CD4-positive, alpha-beta T cell treated with Interleukin-12 subunit alpha and Interleukin-12 subunit beta, for 1 hour (primary cell): ENCODE measurements at regions not wholly inside any gene's neighbourhood (a gene's known extent, or its start where the extent isn't known, plus 50 kb on each side); places are given as distances from the start of the nearest gene placed in this dataset.
A peak's percentile ranks its signal among the peaks of the same experiment; 100 is the strongest.
"Not testable (repeated sequence)": the region's sequence is repeated elsewhere in the genome, so short reads cannot be mapped to it uniquely, and the experiment has no call there.

Source experiments
- DNase-seq: peaks from one replicate; pipeline ENCODE4 v3.0.0-alpha.2; 2020

DNA sequence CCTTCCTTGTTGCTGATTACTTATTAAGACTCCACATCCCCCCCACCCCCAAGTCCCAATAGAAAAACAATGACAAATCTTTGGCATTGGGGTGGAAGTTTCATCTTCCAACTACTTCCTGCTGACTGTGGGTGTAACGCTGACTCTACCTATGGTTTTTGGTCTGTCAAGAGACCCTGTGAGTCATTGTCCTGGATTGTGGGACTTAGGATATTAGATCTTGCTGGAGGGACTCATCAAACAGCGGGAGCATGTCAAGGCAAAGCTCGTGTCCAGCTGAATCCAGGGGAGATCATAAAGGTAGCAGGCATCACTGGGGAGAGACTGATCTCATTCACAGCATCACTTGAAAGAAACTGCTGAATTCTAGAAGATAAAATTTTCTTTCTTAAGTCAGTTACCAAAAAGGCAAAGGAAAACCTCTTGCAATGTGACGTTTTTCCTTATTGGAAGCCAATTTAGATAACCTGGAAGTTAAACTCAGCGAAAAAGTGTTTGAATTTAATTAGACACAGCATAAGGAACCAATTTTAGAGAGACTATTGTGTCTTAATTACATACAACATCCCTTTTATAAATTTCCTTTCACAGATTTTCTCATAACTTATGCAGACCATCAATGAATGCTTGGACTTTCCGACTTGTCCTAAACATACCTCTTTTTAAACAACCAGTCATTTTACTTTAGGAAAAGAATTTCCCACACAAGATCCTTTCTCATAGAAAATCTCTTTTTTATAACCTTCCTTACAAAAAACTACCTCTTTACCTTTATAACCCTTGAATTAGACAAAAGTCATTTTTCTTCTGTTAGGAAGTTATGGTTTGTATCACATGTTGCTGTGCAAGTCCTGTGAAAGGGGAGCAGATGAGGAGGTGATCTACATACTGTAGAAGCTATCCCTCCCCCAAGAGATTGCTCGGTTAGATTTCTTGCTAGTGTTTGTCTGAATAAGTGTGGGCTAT, 94.6 kb upstream of the SCAF11 start:
- no peak for DNase-seq

DNA sequence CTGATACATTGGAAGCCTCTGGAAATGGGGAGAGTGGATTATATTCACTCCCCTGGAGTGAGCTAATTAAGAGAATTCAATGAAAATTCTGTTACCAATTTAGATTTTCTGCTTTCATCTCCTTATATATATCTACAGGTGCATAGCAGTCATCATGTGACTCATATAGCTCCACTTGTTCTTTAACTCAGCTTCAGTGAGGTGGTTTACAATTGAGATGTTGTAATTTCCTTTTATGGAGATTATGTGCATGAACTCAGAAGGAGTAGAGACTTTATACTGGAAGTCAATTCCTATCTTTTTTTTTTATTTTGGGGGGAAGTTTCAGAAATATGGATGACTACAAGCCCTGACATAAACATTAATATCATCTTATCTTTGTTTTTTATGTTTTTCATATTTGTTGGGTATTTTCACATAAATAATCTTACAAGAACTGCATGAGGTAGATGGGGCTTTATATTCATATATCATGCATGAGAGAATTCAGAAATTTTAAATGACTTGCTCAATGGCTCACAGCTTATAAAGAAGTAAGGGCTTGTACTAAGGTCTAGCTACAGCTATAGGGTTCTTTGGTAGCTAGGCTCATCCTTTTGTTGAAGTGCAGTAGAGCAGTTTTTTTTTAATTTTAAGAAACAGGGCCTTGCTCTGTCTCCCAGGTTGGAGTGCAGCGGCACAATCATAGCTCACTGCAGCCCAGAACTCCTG, 92.3 kb upstream of the SCAF11 start:
- DNase-seq: no peak

DNA sequence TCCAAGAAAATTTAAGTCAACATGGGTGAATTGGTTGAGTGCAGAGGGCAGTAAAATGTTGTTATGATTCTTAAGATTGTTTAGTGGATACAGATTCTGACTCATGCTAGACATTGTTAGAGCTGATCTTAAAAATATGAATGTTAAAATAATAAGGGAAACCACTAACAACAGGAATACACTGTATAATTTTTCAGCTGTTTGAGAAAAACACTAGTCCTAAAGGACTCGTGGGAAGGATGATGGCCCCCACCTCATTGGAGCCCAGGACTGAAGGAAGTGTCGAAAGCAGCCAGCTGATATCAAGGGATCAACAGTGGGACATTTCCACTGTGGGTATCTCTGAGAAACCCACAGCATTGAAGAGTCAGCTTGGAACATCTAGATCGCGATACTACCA, 82.9 kb upstream of the SCAF11 start:
- DNase-seq: no peak

DNA sequence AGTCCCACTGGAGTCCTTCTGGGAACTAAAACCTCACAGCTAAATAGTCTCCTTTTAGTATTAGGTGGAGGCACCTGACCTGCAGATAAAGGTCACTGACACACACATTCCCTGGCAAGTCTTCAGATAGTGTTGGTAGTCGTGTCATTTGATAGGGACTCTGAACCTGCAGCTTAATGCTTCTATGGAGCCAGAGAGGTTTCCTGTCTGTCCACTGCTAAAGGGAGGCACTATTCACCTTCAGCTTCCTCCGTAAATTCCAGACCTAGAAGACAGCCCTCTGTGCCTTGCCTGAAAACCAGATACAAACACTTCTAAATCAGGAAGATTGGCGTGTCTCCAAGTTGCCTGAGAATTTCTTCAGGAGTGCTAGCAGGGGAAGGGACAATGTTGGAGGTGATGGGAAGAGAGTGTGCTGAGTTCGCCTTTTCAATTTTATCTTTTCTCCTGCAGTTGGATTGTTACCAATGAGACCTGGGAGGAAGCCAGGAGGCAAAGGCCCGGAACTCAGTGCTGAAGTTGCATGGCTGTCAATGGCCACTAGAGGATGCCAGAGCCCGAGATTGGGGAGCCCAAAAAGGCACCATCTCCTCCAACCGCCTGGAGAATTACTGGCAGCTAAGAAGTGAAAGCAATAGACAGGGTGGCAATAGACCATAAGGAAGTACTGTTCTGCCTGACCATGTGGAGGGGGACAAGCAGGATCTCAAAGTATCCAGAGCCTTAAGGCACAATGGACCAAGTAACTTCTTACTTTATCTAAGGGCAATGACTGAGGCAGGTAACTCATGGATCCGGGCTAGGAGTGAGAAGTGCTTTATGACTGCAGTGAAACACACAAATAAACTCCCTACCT, 81.6 kb upstream of the SCAF11 start:
- peak; percentile 62 for DNase-seq

DNA sequence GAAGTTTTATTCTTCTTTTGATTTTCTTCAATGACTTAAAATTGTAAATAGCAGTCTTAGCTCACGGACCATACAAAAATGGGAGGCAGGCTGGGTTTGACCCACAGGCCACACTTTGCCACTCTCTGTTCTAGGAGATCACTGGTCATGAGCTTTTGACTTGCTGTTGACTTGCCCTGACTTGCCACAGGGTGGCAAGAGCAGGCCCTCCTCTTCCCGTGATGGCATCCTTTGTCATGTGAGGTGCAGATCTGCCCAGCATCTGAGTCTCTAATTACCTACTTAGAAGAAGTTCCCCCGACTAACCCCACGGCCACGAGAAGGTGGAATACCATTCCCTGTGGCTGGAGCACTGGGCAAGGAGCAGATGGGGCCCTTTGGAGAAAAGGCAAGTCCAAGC, 81.0 kb upstream of the SCAF11 start:
- DNase-seq: no peak

DNA sequence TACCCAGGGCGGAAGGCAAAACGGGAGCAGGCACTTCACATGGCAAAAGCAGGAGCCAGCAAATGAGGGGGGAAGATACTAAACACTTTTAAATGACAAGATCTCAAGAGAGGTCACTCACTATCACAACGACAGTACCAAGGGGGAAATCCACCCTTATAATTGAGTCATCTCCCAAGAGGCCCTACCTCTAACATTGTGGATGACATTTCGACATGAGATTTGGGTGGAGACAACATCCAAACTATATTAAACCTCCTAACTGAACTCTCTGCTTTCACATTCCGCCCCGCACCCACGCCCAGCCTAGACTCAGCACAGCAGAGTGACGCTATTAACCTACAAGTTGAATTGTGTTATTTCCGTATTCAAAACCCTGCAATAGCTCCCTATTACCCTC, 76.7 kb upstream of the SCAF11 start:
- no peak for DNase-seq

DNA sequence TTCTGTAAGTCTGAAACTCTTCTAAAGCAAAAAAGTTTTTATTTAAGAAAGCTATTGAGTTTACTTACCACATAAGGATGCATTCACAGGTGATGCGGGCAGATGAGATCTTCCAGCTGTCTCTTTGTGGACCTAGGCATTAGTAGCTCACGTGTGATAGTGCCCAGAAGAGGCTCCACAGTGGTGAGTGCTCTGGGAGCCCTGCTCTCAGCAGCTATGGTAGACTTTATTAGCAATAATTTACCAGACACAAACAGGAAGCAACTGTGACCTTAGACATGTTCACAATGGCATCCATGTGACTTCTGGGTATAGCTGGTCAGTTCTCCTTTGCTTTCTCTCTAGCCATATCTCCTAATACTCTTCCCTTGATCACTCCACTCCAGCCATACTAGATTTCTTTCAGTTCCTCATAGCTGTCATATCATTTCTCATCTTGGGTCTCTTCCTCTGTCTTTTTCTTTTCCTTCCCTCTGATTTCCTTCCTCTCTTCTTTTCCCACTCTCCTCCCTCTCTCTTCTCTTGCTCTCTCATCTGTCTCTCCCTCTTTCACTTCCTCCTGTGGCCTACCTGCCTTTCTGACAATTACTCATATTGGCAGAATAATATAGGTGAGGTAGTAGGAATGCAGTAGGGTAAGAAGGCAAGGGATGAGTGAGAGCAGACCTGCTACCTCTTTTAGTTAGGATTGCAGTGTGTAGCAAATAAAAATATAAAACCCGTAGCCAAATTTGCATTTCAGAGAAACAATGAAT, 75.2 kb upstream of the SCAF11 start:
- no peak for DNase-seq

DNA sequence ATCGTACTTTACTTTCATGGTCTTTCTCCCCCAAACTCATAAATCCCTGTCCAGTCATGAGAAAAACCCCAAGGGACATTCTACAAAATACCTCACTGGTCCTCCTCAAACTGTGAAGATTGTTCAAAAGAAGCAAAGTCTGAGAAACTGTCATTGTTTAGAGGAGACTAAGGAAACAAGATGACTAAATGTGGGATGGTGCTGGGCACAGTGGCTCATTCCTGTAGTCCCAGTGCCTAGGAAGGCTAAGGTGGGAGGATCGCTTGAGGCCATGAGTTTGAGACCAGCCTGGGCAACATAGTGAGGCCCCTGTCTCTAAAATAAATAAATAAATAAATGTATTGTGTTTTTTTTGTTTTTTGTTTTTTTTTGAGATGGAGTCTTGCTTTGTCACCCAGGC, 74.2 kb upstream of the SCAF11 start:
- no peak for DNase-seq

DNA sequence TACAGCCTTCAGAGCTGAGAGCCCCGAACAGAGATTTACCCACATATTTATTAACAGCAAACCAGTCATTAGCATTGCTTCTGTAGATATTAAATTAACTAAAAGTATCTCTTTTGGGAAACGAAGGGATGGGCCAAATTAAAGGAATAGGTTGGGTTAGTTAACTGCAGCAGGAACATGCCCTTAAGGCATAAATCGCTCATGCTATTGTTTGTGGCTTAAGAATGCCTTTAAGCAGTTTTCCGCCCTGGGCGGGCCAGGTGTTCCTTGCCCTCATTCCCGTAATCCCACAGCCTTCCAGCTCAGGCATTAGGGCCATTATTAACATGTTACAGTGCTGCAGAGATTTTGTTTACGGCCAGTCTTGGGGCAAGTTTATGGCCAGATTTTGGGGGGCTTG, 68.3 kb upstream of the SCAF11 start:
- DNase-seq: not testable (repeated sequence)

DNA sequence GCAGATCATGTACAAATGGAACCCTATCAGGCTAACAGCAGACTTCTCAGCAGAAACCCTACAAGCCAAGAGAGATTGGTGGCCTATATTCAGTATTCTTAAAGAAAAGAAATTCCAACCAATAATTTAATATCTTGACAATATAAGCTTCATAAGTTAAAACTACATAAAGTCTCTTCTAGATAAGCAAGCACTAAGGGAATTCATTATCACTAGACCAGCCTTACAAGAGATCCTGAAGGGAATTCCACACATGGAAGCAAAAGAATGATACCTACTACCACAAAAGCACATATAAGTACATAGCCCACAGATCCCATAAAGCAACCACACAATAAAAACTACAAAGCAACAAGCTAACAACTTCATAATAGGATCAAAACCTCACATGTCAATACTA, 60.4 kb upstream of the SCAF11 start:
- no peak for DNase-seq

DNA sequence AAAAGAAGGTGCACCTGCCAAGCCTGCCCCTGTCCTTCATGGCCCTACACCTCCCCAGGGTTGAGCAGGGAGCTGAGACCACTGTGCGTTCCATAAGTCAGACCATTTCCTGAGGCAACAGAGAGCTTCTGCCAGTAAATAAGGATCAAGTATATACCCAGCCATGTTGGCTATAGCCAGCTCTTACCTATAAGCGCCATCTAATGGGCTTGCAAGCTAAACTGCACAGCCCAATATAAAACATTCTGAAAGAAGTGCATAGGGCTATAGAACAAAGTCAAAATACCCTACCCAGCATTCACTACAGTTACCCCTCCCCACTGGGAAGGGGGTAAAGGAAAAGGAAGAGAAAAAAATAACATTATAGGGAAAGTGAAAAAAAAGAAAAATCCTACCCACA, 59.3 kb upstream of the SCAF11 start:
- DNase-seq: no peak

DNA sequence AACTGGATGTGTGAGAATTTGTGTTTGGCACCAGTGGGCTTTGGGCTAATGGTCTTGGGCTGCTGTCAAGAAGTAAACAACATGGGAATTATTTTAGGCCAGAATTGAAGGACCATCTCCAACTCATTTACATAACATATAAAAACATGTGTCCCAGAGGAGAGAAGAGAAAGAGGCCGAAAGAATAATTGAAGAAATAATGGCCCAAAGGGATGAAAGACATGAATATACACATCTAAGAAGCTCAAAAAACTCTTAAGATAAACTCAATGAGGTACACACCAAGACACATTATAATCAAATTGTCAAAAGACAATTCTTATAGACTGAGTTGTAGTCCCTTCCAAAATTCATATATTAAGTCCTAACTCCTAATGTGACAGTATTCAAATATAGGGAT, 56.1 kb upstream of the SCAF11 start:
- DNase-seq: no peak

DNA sequence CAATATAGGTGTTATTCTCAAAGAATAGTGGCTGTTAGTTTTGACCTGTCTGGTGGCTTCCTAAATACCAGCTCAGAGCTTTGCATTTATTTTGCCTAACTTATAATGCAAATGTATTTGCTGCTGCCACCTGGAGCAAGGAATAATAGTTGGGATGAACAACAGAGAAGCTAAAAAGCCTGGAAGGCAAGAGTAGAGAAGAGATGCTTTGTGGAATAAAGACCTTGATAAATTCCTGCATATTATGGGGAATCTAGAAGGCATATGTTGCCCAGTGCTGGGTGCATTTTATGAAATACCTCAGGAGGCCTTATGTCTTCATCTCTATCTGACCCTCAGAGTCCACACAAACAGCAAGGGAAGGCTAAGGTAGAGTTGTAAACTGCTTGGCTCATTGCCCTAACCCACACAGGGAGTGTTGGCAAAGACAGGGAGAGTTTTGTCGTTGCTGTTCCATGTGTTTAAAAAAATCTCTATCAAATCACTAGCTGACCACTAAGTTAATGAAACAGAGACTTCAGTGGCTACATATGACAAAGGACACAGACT, 53.7 kb upstream of the SCAF11 start:
- no peak for DNase-seq
